ENCODE measurements at regions not wholly inside any gene's neighbourhood (a gene's known extent, or its start where the extent isn't known, plus 50 kb on each side); places are given as distances from the start of the nearest gene placed in this dataset.

GRCh38 chr2:5040571-5040970 lies 651.6 kb upstream of the SOX11 start:
- ChIA-PET POLR2A (no interaction called here), CTCF (no interaction called here)
- H3K4me3 ChIP-seq (ENCODE audit: low read depth, low read length): no peak overlapping the region
- TF ChIP-seq, protein P1, sequence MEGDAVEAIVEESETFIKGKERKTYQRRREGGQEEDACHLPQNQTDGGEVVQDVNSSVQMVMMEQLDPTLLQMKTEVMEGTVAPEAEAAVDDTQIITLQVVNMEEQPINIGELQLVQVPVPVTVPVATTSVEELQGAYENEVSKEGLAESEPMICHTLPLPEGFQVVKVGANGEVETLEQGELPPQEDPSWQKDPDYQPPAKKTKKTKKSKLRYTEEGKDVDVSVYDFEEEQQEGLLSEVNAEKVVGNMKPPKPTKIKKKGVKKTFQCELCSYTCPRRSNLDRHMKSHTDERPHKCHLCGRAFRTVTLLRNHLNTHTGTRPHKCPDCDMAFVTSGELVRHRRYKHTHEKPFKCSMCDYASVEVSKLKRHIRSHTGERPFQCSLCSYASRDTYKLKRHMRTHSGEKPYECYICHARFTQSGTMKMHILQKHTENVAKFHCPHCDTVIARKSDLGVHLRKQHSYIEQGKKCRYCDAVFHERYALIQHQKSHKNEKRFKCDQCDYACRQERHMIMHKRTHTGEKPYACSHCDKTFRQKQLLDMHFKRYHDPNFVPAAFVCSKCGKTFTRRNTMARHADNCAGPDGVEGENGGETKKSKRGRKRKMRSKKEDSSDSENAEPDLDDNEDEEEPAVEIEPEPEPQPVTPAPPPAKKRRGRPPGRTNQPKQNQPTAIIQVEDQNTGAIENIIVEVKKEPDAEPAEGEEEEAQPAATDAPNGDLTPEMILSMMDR (IDR thresholded peaks at IDR 0.05; ENCODE audit: insufficient read depth, low read length, missing control alignments): no peak
- DNase-seq (ENCODE audit: low read depth, low spot score): no peak

DNA sequence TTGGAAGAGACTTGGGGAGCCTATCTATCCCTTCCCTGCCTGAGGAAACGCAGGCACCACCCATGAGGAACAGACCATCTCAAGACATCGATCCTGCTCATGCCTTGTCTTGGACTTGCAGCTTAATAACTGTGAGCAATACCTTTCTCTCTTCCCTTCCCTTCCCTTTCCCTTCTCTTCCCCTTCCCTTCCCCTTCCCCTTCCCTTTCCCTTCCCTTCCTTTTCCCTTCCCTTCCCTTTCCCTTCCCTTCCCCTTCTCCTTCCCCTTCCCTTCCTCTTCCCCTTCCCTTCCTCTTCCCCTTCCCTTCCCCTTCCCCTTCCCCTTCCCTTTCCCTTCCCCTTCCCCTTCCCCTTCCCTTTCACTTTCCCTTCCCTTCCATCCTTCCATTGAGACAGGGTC lies 650.7 kb upstream of the SOX11 start:
- ChIA-PET POLR2A (no interaction called here), CTCF (no interaction called here)
- no peak overlapping the region for H3K4me3 ChIP-seq (ENCODE audit: low read depth, low read length)
- TF ChIP-seq, protein P1 (IDR thresholded peaks at IDR 0.05; ENCODE audit: insufficient read depth, low read length, missing control alignments): no peak
- DNase-seq (ENCODE audit: low read depth, low spot score): no peak

- POLR2A ChIA-PET: no interaction called here
- CTCF ChIA-PET: no interaction called here
- DNase-seq (ENCODE audit: low read depth, low spot score): no peak
- H3K4me3 ChIP-seq (ENCODE audit: low read depth, low read length): no peak overlapping the region
- TF ChIP-seq, protein P1 (IDR thresholded peaks at IDR 0.05; ENCODE audit: insufficient read depth, low read length, missing control alignments): no peak
Measured at GRCh38 chr2:5042666-5043440, 649.3 kb upstream of the SOX11 start.

GRCh38 chr2:5051300-5051699 lies 640.9 kb upstream of the SOX11 start:
- no peak for DNase-seq (ENCODE audit: low read depth, low spot score)
- TF ChIP-seq, protein P1 (IDR thresholded peaks at IDR 0.05; ENCODE audit: insufficient read depth, low read length, missing control alignments): no peak
- ChIA-PET POLR2A (interaction anchor here (0.6 kb wide), 1 partner anchor 84 kb away, joined by 3 read pairs; no protein-coding TSS in a partner anchor), CTCF (no interaction called here)
- no peak overlapping the region for H3K4me3 ChIP-seq (ENCODE audit: low read depth, low read length)

GRCh38 chr2:5052905-5053304 lies 639.3 kb upstream of the SOX11 start:
- ChIA-PET CTCF (no interaction called here), POLR2A (no interaction called here)
- no peak for DNase-seq (ENCODE audit: low read depth, low spot score)
- no peak overlapping the region for H3K4me3 ChIP-seq (ENCODE audit: low read depth, low read length)
- TF ChIP-seq, protein P1 (IDR thresholded peaks at IDR 0.05; ENCODE audit: insufficient read depth, low read length, missing control alignments): no peak

GRCh38 chr2:5057891-5058351 lies 634.3 kb upstream of the SOX11 start:
- ChIA-PET CTCF (no interaction called here), POLR2A (no interaction called here)
- TF ChIP-seq, protein P1 (IDR thresholded peaks at IDR 0.05; ENCODE audit: insufficient read depth, low read length, missing control alignments): no peak
- no peak for DNase-seq (ENCODE audit: low read depth, low spot score)
- no peak overlapping the region for H3K4me3 ChIP-seq (ENCODE audit: low read depth, low read length)

All from AG04449 (cell line).